PFSK-1 (cell line): ENCODE measurements at regions not wholly inside any gene's neighbourhood (a gene's known extent, or its start where the extent isn't known, plus 50 kb on each side); places are given as distances from the start of the nearest gene placed in this dataset.

Experiments used
- FOXP2 ChIP-seq: optimal IDR thresholded peaks from 2 replicates; pipeline ENCODE3; 2011; ENCODE audit warnings: borderline replicate concordance, control low read depth, inconsistent platforms; ENCODE audit not compliant: insufficient read depth; ENCODE audit errors: extremely low read length, extremely low read depth
- POLR2AphosphoS5 ChIP-seq: IDR thresholded peaks from 2 replicates; pipeline ENCODE4 v1.6.1; 2012; ENCODE audit warnings: low read depth, mild to moderate bottlenecking, control low read depth, low read length, moderate library complexity
- REST ChIP-seq, 2 experiments: IDR thresholded peaks; 2 replicates each; pipeline versions ENCODE4 v1.6.1 to v1.8.0; 2011 to 2012; ENCODE audit warnings: low read depth in 2 of 2, low read length in 2 of 2, control low read depth in 1 of 2, inconsistent platforms in 1 of 2, mild to moderate bottlenecking in 1 of 2, moderate library complexity in 1 of 2; ENCODE audit not compliant: insufficient read depth in 1 of 2
- SIN3A ChIP-seq: IDR thresholded peaks from 2 replicates; pipeline ENCODE4 v1.6.1; 2012; ENCODE audit warnings: mild to moderate bottlenecking, low read length, moderate library complexity, borderline replicate concordance; ENCODE audit not compliant: insufficient read depth
- TAF1 ChIP-seq: IDR thresholded peaks from 2 replicates; pipeline ENCODE4 v1.6.1; 2012; ENCODE audit warnings: low read length, control low read depth, borderline replicate concordance; ENCODE audit not compliant: insufficient read depth

DNA sequence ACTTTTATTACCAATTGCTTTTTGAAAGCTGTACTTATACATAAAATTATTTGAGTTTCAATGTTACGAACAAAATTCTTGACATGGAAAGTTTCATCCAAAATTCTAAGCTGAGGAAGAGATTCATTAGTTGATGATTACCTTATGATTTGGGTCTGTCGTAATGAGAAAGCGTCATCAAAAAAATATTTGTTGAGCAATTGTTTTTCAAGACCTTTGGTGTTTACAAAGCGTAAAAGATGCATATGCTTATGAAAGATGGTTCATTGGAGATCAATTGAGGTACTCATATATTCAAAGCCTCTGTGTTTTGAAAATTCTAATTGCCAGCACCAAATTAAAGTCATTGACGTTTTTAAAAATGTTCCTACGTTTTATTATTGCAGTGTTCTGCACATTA lies 110.5 kb upstream of the DOK5 start:
- TF ChIP-seq FOXP2: no peak
- no peak for TF ChIP-seq SIN3A
- TF ChIP-seq POLR2AphosphoS5: no peak
- TF ChIP-seq REST (IDR thresholded peaks at IDR 0.05; ENCODE audit: insufficient read depth in 1 of 2, low read depth in 2 of 2, low read length in 2 of 2): no peak
- no peak for TF ChIP-seq TAF1

DNA sequence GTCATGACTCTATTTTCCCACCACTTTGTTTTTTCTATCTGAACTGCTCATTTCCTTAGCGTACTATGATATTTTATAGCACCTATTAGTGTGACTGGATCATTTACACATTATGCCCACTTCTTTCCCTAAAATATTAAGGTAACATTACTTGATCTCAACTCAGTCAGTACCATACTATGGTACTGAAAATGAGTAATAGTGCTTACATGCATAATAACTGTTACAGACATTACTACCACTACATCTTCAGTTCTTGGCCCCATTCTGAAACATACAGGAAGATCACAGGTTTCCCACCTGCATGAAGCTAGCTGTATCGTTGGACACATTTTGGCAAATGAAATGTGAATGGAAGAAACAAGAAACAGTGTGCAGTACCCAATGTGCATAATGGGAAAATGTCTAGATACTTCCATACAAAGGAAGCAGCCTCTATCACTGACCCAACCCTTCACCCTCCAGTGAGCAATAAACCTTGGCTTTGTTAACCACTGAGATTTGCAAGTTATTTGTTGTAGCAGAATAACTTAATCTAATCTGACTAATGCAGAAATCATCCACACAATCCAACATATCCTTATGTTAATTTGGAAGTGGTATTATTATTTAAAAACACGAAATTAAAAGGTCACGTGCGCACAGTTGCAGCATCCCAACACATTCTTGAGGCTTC lies 108.6 kb upstream of the DOK5 start:
- no peak for TF ChIP-seq SIN3A
- no peak for TF ChIP-seq TAF1
- TF ChIP-seq POLR2AphosphoS5: no peak
- TF ChIP-seq REST (IDR thresholded peaks at IDR 0.05; ENCODE audit: insufficient read depth in 1 of 2, low read depth in 2 of 2, low read length in 2 of 2): no peak
- TF ChIP-seq FOXP2: no peak

DNA sequence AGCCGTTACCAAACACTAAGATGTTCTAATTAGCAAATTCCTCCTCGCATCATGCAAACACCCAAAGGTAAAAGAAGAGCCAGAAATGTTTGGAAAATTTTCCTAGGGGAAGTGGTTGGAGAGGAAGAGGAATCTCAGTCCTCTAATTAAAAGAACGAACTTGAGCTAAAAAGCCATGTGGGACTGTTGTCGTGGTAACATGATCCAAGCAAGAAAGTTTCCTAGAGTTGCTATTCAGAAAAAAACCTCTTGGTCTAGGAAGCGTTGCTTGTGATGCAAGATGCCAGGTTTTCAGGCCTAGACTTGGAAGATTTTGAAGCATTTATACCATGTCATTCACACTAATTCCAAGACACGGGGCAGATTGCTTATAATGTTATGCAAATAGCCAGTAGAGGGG lies 106.8 kb upstream of the DOK5 start:
- TF ChIP-seq FOXP2: no peak
- TF ChIP-seq REST (IDR thresholded peaks at IDR 0.05; ENCODE audit: insufficient read depth in 1 of 2, low read depth in 2 of 2, low read length in 2 of 2): no peak
- no peak for TF ChIP-seq POLR2AphosphoS5
- no peak for TF ChIP-seq SIN3A
- TF ChIP-seq TAF1: no peak

GRCh38 chr20:54372313-54372712 lies 103.1 kb upstream of the DOK5 start:
- TF ChIP-seq FOXP2 (no peak), TAF1 (no peak), POLR2AphosphoS5 (no peak), REST (IDR thresholded peaks at IDR 0.05; ENCODE audit: insufficient read depth in 1 of 2, low read depth in 2 of 2, low read length in 2 of 2) (no peak), SIN3A (no peak)
